HEK293 (cell line): ENCODE measurements at regions not wholly inside any gene's neighbourhood (a gene's known extent, or its start where the extent isn't known, plus 50 kb on each side); places are given as distances from the start of the nearest gene placed in this dataset.
"Not testable (repeated sequence)": the region's sequence is repeated elsewhere in the genome, so short reads cannot be mapped to it uniquely, and the experiment has no call there.

Experiments
- BCL11A ChIP-seq: fragments of 450-650 bp; formaldehyde crosslinking; IDR thresholded peaks from 2 replicates; pipeline ENCODE4 v1.5.1; 2016; ENCODE audit warnings: low read depth, missing biosample characterization, missing genetic modification characterization
- BCL11B ChIP-seq: fragments of 450-650 bp; formaldehyde crosslinking; IDR thresholded peaks from 2 replicates; pipeline ENCODE4 v1.5.1; 2016; ENCODE audit warnings: low read depth, missing biosample characterization, missing genetic modification characterization
- OVOL3 ChIP-seq: fragments of 450-650 bp; formaldehyde crosslinking; IDR thresholded peaks from 2 replicates; pipeline ENCODE4 v1.5.1; 2016; ENCODE audit warnings: missing biosample characterization, missing genetic modification characterization
- PRDM10 ChIP-seq: fragments of 450-650 bp; formaldehyde crosslinking; IDR thresholded peaks from 2 replicates; pipeline ENCODE4 v1.5.1; 2016; ENCODE audit warnings: missing biosample characterization, missing genetic modification characterization
- ZBTB10 ChIP-seq: fragments of 450-650 bp; formaldehyde crosslinking; IDR thresholded peaks from 2 replicates; pipeline ENCODE4 v1.5.1; 2016; ENCODE audit warnings: missing biosample characterization, missing genetic modification characterization
- ZNF121 ChIP-seq: fragments of 450-650 bp; formaldehyde crosslinking; IDR thresholded peaks from 2 replicates; pipeline ENCODE4 v1.5.1; 2016; ENCODE audit warnings: missing biosample characterization, missing genetic modification characterization
- TF ChIP-seq, protein P1 (sequence below): fragments of 450-650 bp; formaldehyde crosslinking; IDR thresholded peaks from 2 replicates; pipeline ENCODE4 v1.5.1; 2016; ENCODE audit warnings: missing biosample characterization, missing genetic modification characterization
- TF ChIP-seq, protein P2 (sequence below): fragments of 450-650 bp; formaldehyde crosslinking; conservative IDR thresholded peaks from 2 replicates; pipeline ENCODE4 v1.5.1; 2016; ENCODE audit warnings: low read depth, missing biosample characterization, missing genetic modification characterization
- TF ChIP-seq, protein P3 (sequence below): fragments of 450-650 bp; formaldehyde crosslinking; IDR thresholded peaks from 2 replicates; pipeline ENCODE4 v1.5.1; 2016; ENCODE audit warnings: missing biosample characterization, missing genetic modification characterization, low read depth

DNA sequence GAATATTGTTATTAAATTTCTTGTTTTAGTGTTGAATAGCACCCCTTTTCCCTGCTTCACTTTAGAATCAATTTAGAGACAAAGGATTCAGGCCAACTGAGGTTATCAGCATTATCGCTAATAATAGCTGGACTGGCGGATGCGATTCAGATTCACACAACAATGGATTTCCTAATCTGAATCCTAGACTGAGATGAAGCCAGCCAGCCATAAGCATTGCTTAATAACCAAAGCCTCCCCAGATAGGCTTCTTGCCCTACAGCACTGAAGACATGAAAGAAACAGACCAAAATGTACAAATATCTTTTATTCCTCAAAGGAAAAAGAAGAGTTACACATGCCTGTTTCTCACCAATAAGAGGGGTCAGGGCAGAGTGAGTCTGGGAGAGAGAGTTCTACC, 94.0 kb upstream of the FBXO28 start:
- TF ChIP-seq, protein P1, sequence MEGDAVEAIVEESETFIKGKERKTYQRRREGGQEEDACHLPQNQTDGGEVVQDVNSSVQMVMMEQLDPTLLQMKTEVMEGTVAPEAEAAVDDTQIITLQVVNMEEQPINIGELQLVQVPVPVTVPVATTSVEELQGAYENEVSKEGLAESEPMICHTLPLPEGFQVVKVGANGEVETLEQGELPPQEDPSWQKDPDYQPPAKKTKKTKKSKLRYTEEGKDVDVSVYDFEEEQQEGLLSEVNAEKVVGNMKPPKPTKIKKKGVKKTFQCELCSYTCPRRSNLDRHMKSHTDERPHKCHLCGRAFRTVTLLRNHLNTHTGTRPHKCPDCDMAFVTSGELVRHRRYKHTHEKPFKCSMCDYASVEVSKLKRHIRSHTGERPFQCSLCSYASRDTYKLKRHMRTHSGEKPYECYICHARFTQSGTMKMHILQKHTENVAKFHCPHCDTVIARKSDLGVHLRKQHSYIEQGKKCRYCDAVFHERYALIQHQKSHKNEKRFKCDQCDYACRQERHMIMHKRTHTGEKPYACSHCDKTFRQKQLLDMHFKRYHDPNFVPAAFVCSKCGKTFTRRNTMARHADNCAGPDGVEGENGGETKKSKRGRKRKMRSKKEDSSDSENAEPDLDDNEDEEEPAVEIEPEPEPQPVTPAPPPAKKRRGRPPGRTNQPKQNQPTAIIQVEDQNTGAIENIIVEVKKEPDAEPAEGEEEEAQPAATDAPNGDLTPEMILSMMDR (tag by site-specific recombination): not testable (repeated sequence)
- TF ChIP-seq, protein P2, sequence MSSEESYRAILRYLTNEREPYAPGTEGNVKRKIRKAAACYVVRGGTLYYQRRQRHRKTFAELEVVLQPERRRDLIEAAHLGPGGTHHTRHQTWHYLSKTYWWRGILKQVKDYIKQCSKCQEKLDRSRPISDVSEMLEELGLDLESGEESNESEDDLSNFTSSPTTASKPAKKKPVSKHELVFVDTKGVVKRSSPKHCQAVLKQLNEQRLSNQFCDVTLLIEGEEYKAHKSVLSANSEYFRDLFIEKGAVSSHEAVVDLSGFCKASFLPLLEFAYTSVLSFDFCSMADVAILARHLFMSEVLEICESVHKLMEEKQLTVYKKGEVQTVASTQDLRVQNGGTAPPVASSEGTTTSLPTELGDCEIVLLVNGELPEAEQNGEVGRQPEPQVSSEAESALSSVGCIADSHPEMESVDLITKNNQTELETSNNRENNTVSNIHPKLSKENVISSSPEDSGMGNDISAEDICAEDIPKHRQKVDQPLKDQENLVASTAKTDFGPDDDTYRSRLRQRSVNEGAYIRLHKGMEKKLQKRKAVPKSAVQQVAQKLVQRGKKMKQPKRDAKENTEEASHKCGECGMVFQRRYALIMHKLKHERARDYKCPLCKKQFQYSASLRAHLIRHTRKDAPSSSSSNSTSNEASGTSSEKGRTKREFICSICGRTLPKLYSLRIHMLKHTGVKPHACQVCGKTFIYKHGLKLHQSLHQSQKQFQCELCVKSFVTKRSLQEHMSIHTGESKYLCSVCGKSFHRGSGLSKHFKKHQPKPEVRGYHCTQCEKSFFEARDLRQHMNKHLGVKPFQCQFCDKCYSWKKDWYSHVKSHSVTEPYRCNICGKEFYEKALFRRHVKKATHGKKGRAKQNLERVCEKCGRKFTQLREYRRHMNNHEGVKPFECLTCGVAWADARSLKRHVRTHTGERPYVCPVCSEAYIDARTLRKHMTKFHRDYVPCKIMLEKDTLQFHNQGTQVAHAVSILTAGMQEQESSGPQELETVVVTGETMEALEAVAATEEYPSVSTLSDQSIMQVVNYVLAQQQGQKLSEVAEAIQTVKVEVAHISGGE (tag by site-specific recombination): not testable (repeated sequence)
- TF ChIP-seq OVOL3 (tag by site-specific recombination); ZNF121 (tag by site-specific recombination); ZBTB10; BCL11B (tag by site-specific recombination); PRDM10 (tag by site-specific recombination); BCL11A: not testable (repeated sequence)
- TF ChIP-seq, protein P3, sequence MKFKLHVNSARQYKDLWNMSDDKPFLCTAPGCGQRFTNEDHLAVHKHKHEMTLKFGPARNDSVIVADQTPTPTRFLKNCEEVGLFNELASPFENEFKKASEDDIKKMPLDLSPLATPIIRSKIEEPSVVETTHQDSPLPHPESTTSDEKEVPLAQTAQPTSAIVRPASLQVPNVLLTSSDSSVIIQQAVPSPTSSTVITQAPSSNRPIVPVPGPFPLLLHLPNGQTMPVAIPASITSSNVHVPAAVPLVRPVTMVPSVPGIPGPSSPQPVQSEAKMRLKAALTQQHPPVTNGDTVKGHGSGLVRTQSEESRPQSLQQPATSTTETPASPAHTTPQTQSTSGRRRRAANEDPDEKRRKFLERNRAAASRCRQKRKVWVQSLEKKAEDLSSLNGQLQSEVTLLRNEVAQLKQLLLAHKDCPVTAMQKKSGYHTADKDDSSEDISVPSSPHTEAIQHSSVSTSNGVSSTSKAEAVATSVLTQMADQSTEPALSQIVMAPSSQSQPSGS (tag by site-specific recombination): not testable (repeated sequence)
